ENCODE measurements at regions not wholly inside any gene's neighbourhood (a gene's known extent, or its start where the extent isn't known, plus 50 kb on each side); places are given as distances from the start of the nearest gene placed in this dataset.

- no peak overlapping the region for H3K4me3 ChIP-seq (ENCODE audit: low read length)
- TF ChIP-seq CTCF (IDR thresholded peaks at IDR 0.05; ENCODE audit: insufficient read depth, low read depth, low read length, missing control alignments): no peak
- no peak for DNase-seq (ENCODE audit: low read depth)
Observed at GRCh38 chr5:110031402-110032140, 341.8 kb downstream of the MAN2A1 start.

GRCh38 chr5:110032376-110032775 is 342.6 kb downstream of the MAN2A1 start:
- H3K4me3 ChIP-seq (ENCODE audit: low read length): no peak overlapping the region
- no peak for DNase-seq (ENCODE audit: low read depth)

GRCh38 chr5:110034056-110034600 is 344.4 kb downstream of the MAN2A1 start:
- H3K4me3 ChIP-seq (ENCODE audit: low read length): no peak overlapping the region
- no peak for DNase-seq (ENCODE audit: low read depth)
- no peak for TF ChIP-seq CTCF (IDR thresholded peaks at IDR 0.05; ENCODE audit: insufficient read depth, low read depth, low read length, missing control alignments)

More at GRCh38 chr5:110032376-110032775, 342.6 kb downstream of the MAN2A1 start:
- TF ChIP-seq CTCF (IDR thresholded peaks at IDR 0.05; ENCODE audit: insufficient read depth, low read depth, low read length, missing control alignments): no peak

- no peak for TF ChIP-seq CTCF (IDR thresholded peaks at IDR 0.05; ENCODE audit: insufficient read depth, low read depth, low read length, missing control alignments)
- no peak overlapping the region for H3K4me3 ChIP-seq (ENCODE audit: low read length)
- DNase-seq (ENCODE audit: low read depth): no peak
Observed at GRCh38 chr5:110038297-110038997, 348.7 kb downstream of the MAN2A1 start.

- no peak for TF ChIP-seq CTCF (IDR thresholded peaks at IDR 0.05; ENCODE audit: insufficient read depth, low read depth, low read length, missing control alignments)
- no peak overlapping the region for H3K4me3 ChIP-seq (ENCODE audit: low read length)
- peak; percentile 18 for DNase-seq (ENCODE audit: low read depth)
Observed at GRCh38 chr5:110040178-110040577, 350.5 kb downstream of the MAN2A1 start.

GRCh38 chr5:110043025-110043424 is 353.3 kb downstream of the MAN2A1 start:
- no peak for DNase-seq (ENCODE audit: low read depth)
- no peak for TF ChIP-seq CTCF (IDR thresholded peaks at IDR 0.05; ENCODE audit: insufficient read depth, low read depth, low read length, missing control alignments)
- H3K4me3 ChIP-seq (ENCODE audit: low read length): no peak overlapping the region

Data from epithelial cell of esophagus (primary cell).